Naive thymus-derived CD8-positive, alpha-beta T cell (primary cell): ENCODE measurements at regions not wholly inside any gene's neighbourhood (a gene's known extent, or its start where the extent isn't known, plus 50 kb on each side); places are given as distances from the start of the nearest gene placed in this dataset.
A peak's percentile ranks its signal among the peaks of the same experiment; 100 is the strongest.

Source experiments
- ATAC-seq, 2 donors: fragments of 150-1000 bp; cut with Tn5 transposase in 1 of 2; sonication (Bioruptor Pico), chemical (Tn5 transposase) in 1 of 2; 1 replicate in 1 of 2; 2 replicates in 1 of 2; pipeline ENCODE4 v1.10.0; 2021; ENCODE audit warnings: mild to moderate bottlenecking in 2 of 2, moderate library complexity in 2 of 2
- POLR2A ChIA-PET: fragments of 350-600 bp; sonication (Branson Sonifier 250); formaldehyde crosslinking; loops from one replicate; lab custom pipeline; 2021; ENCODE audit warnings: antibody characterized with exemption; lab: Charles Lee
- DNase-seq, 10 donors: peaks; one replicate each; pipeline versions ENCODE4 v3.0.0 to v3.0.0-alpha.2; 2020 to 2022
- H3K27ac Mint-ChIP-seq, 10 donors: one replicate each; pipeline ENCODE4 v1.8.0; 2020 to 2022; ENCODE audit warnings: mild to moderate bottlenecking in 10 of 10, mixed read lengths in 10 of 10, moderate library complexity in 4 of 10, inconsistent platforms in 1 of 10
- H3K27me3 Mint-ChIP-seq, 5 donors: one replicate each; pipeline ENCODE4 v1.8.0; 2021 to 2022; ENCODE audit warnings: mixed read lengths in 5 of 5
- H3K36me3 Mint-ChIP-seq, 3 donors: one replicate each; pipeline ENCODE4 v1.8.0; 2020 to 2022; ENCODE audit warnings: mixed read lengths in 3 of 3, mild to moderate bottlenecking in 2 of 3, inconsistent platforms in 1 of 3
- H3K4me1 Mint-ChIP-seq, 4 donors: one replicate each; pipeline ENCODE4 v1.8.0; 2021 to 2022; ENCODE audit warnings: mixed read lengths in 4 of 4
- H3K4me3 Mint-ChIP-seq, 10 donors: one replicate each; pipeline ENCODE4 v1.8.0; 2020 to 2022; ENCODE audit warnings: mild to moderate bottlenecking in 10 of 10, mixed read lengths in 10 of 10, moderate library complexity in 6 of 10, inconsistent platforms in 1 of 10
- H3K9me3 Mint-ChIP-seq, 9 donors: one replicate each; pipeline ENCODE4 v1.8.0; 2020 to 2022; ENCODE audit warnings: mixed read lengths in 9 of 9, mild to moderate bottlenecking in 3 of 9, inconsistent platforms in 1 of 9, moderate library complexity in 1 of 9

GRCh38 chr3:64988188-64988587 is 300.4 kb upstream of the ADAMTS9 start:
- Mint-ChIP-seq H3K36me3 (no peaks in the 10 kb centered on the region), H3K9me3 (peaks cover 0 to 28% (median 11%) of the 10 kb centered on the region in 9 donors), H3K27ac (no peak overlapping the region), H3K4me3 (no peak overlapping the region), H3K4me1 (no peaks in the 10 kb centered on the region), H3K27me3 (no peaks in the 10 kb centered on the region)
- POLR2A ChIA-PET: no interaction called here
- no peak for DNase-seq
- no peak for ATAC-seq

- peaks cover 0 to 28% (median 11%) of the 10 kb centered on the region in 9 donors for H3K9me3 Mint-ChIP-seq
- H3K4me3 Mint-ChIP-seq: no peak overlapping the region
- ATAC-seq (no peak), DNase-seq (no peak)
- no peak overlapping the region for H3K27ac Mint-ChIP-seq
- no peaks in the 10 kb centered on the region for H3K27me3 Mint-ChIP-seq
- no peaks in the 10 kb centered on the region for H3K4me1 Mint-ChIP-seq
- POLR2A ChIA-PET: no interaction called here
- no peaks in the 10 kb centered on the region for H3K36me3 Mint-ChIP-seq
Measured at GRCh38 chr3:64987726-64988125, 299.9 kb upstream of the ADAMTS9 start.

- H3K27ac Mint-ChIP-seq: peak overlapping the region in 1 of 10 donors; percentile 1
- POLR2A ChIA-PET: no interaction called here
- ATAC-seq: no peak
- H3K9me3 Mint-ChIP-seq: peaks cover 0 to 28% (median 11%) of the 10 kb centered on the region in 9 donors
- H3K36me3 Mint-ChIP-seq: no peaks in the 10 kb centered on the region
- DNase-seq: no peak
- no peaks in the 10 kb centered on the region for H3K27me3 Mint-ChIP-seq
- no peaks in the 10 kb centered on the region for H3K4me1 Mint-ChIP-seq
- no peak overlapping the region for H3K4me3 Mint-ChIP-seq
Measured at GRCh38 chr3:64985072-64985471, 297.3 kb upstream of the ADAMTS9 start.

- H3K9me3 Mint-ChIP-seq: peaks cover 0 to 27% (median 9%) of the 10 kb centered on the region in 9 donors
- ATAC-seq (no peak), DNase-seq (no peak)
- no peak overlapping the region for H3K4me3 Mint-ChIP-seq
- no peaks in the 10 kb centered on the region for H3K27me3 Mint-ChIP-seq
- no peaks in the 10 kb centered on the region for H3K4me1 Mint-ChIP-seq
- no peaks in the 10 kb centered on the region for H3K36me3 Mint-ChIP-seq
- H3K27ac Mint-ChIP-seq: no peak overlapping the region
- POLR2A ChIA-PET: no interaction called here
Measured at GRCh38 chr3:64983583-64984359, 296.0 kb upstream of the ADAMTS9 start.

- POLR2A ChIA-PET: no interaction called here
- Mint-ChIP-seq H3K4me3 (no peak overlapping the region), H3K27me3 (no peaks in the 10 kb centered on the region), H3K27ac (no peak overlapping the region), H3K4me1 (no peaks in the 10 kb centered on the region), H3K9me3 (peaks cover 0 to 9% (median 2%) of the 10 kb centered on the region in 9 donors), H3K36me3 (peaks cover 0 to 4% (median 0%) of the 10 kb centered on the region in 3 donors)
- DNase-seq (no peak), ATAC-seq (no peak)
Measured at GRCh38 chr3:64977308-64978100, 289.7 kb upstream of the ADAMTS9 start.

GRCh38 chr3:64976456-64976855 is 288.7 kb upstream of the ADAMTS9 start:
- H3K27me3 Mint-ChIP-seq: no peaks in the 10 kb centered on the region
- H3K36me3 Mint-ChIP-seq: peaks cover 0 to 4% (median 0%) of the 10 kb centered on the region in 3 donors
- H3K4me1 Mint-ChIP-seq: no peaks in the 10 kb centered on the region
- POLR2A ChIA-PET: no interaction called here
- peaks cover 0 to 9% (median 2%) of the 10 kb centered on the region in 9 donors for H3K9me3 Mint-ChIP-seq
- no peak overlapping the region for H3K27ac Mint-ChIP-seq
- H3K4me3 Mint-ChIP-seq: no peak overlapping the region
- DNase-seq (no peak), ATAC-seq (no peak)

- H3K4me1 Mint-ChIP-seq: no peaks in the 10 kb centered on the region
- H3K27me3 Mint-ChIP-seq: peaks cover 0 to 4% (median 0%) of the 10 kb centered on the region in 5 donors
- H3K36me3 Mint-ChIP-seq: peaks cover 0 to 4% (median 0%) of the 10 kb centered on the region in 3 donors
- POLR2A ChIA-PET: no interaction called here
- H3K27ac Mint-ChIP-seq: no peak overlapping the region
- DNase-seq: no peak
- H3K9me3 Mint-ChIP-seq: peaks cover 0 to 18% (median 3%) of the 10 kb centered on the region in 9 donors
- H3K4me3 Mint-ChIP-seq: no peak overlapping the region
- ATAC-seq: no peak
Measured at GRCh38 chr3:64975147-64975546, 287.3 kb upstream of the ADAMTS9 start.

- ATAC-seq (no peak), DNase-seq (no peak)
- peaks cover 0 to 18% (median 4%) of the 10 kb centered on the region in 9 donors for H3K9me3 Mint-ChIP-seq
- no peaks in the 10 kb centered on the region for H3K4me1 Mint-ChIP-seq
- POLR2A ChIA-PET: no interaction called here
- H3K27me3 Mint-ChIP-seq: peaks cover 0 to 4% (median 0%) of the 10 kb centered on the region in 5 donors
- no peak overlapping the region for H3K4me3 Mint-ChIP-seq
- no peak overlapping the region for H3K27ac Mint-ChIP-seq
- H3K36me3 Mint-ChIP-seq: peaks cover 0 to 4% (median 0%) of the 10 kb centered on the region in 3 donors
Measured at GRCh38 chr3:64974401-64974800, 286.6 kb upstream of the ADAMTS9 start.

GRCh38 chr3:64972793-64973192 is 285.0 kb upstream of the ADAMTS9 start:
- no peak overlapping the region for H3K4me3 Mint-ChIP-seq
- POLR2A ChIA-PET: no interaction called here
- DNase-seq: no peak
- peaks cover 0 to 4% (median 0%) of the 10 kb centered on the region in 5 donors for H3K27me3 Mint-ChIP-seq
- H3K4me1 Mint-ChIP-seq: no peaks in the 10 kb centered on the region
- peaks cover 0 to 19% (median 5%) of the 10 kb centered on the region in 9 donors for H3K9me3 Mint-ChIP-seq
- ATAC-seq: no peak
- peaks cover 0 to 4% (median 0%) of the 10 kb centered on the region in 3 donors for H3K36me3 Mint-ChIP-seq
- no peak overlapping the region for H3K27ac Mint-ChIP-seq

GRCh38 chr3:64971602-64972001 is 283.8 kb upstream of the ADAMTS9 start:
- H3K9me3 Mint-ChIP-seq: peaks cover under 1 to 22% (median 8%) of the 10 kb centered on the region in 9 donors
- no peak overlapping the region for H3K27ac Mint-ChIP-seq
- H3K4me3 Mint-ChIP-seq: no peak overlapping the region
- DNase-seq: no peak
- peaks cover 0 to 4% (median 0%) of the 10 kb centered on the region in 5 donors for H3K27me3 Mint-ChIP-seq
- no peak for ATAC-seq
- POLR2A ChIA-PET: no interaction called here
- H3K36me3 Mint-ChIP-seq: peaks cover 0 to 1% (median 0%) of the 10 kb centered on the region in 3 donors
- no peaks in the 10 kb centered on the region for H3K4me1 Mint-ChIP-seq

GRCh38 chr3:64970634-64971033 is 282.8 kb upstream of the ADAMTS9 start:
- no peak overlapping the region for H3K4me3 Mint-ChIP-seq
- ATAC-seq: no peak
- H3K4me1 Mint-ChIP-seq: no peaks in the 10 kb centered on the region
- peaks cover 2 to 23% (median 9%) of the 10 kb centered on the region in 9 donors for H3K9me3 Mint-ChIP-seq
- no peak overlapping the region for H3K27ac Mint-ChIP-seq
- H3K36me3 Mint-ChIP-seq: no peaks in the 10 kb centered on the region
- no peak for DNase-seq
- POLR2A ChIA-PET: no interaction called here
- peaks cover 0 to 4% (median 0%) of the 10 kb centered on the region in 5 donors for H3K27me3 Mint-ChIP-seq

GRCh38 chr3:64961301-64961700 is 273.5 kb upstream of the ADAMTS9 start:
- H3K4me1 Mint-ChIP-seq: no peaks in the 10 kb centered on the region
- H3K4me3 Mint-ChIP-seq: no peak overlapping the region
- DNase-seq (no peak), ATAC-seq (no peak)
- no peaks in the 10 kb centered on the region for H3K27me3 Mint-ChIP-seq
- no peak overlapping the region for H3K27ac Mint-ChIP-seq
- POLR2A ChIA-PET: no interaction called here
- H3K9me3 Mint-ChIP-seq: peaks cover 2 to 41% (median 12%) of the 10 kb centered on the region in 9 donors
- H3K36me3 Mint-ChIP-seq: no peaks in the 10 kb centered on the region

GRCh38 chr3:64958199-64958843 is 270.5 kb upstream of the ADAMTS9 start:
- Mint-ChIP-seq H3K27ac (no peak overlapping the region), H3K4me3 (no peak overlapping the region), H3K27me3 (no peaks in the 10 kb centered on the region), H3K4me1 (no peaks in the 10 kb centered on the region), H3K9me3 (peaks cover 1 to 33% (median 8%) of the 10 kb centered on the region in 9 donors), H3K36me3 (no peaks in the 10 kb centered on the region)
- POLR2A ChIA-PET: no interaction called here
- ATAC-seq (no peak), DNase-seq (no peak)
